ENCODE measurements at regions not wholly inside any gene's neighbourhood (a gene's known extent, or its start where the extent isn't known, plus 50 kb on each side); places are given as distances from the start of the nearest gene placed in this dataset.
A peak's percentile ranks its signal among the peaks of the same experiment; 100 is the strongest.
"Not testable (repeated sequence)": the region's sequence is repeated elsewhere in the genome, so short reads cannot be mapped to it uniquely, and the experiment has no call there.

DNA sequence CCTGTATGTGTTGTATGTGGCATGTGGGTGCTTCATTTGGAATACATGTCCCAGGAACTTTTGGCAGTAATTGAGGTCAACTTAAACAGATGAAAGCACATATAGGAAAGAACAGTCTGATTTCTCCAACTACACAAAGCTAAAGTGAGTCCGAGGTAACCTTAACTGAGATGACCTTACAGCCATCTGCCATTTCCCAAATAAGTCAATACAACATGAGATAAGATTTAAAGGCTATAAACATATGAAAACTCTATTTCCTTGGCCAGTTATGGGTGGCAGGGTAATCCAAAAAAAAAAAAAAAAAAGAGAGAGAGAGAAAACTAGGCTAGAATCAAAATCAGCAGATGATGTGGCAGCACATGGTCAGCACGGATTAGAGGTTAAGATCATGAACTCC is 1068.3 kb downstream of the KHDRBS2 start:
- no peak overlapping the region for H3K4me3 ChIP-seq
- H3K4me1 ChIP-seq = no peaks in the 10 kb centered on the region
- no peaks in the 10 kb centered on the region for H3K27me3 ChIP-seq
- no peaks in the 10 kb centered on the region for H3K36me3 ChIP-seq
- H3K4me2 ChIP-seq = no peak overlapping the region
- no peaks in the 10 kb centered on the region for H4K20me1 ChIP-seq
- H3K9me3 ChIP-seq (replicated peaks in 1 of 11) = peaks cover 0 to 4% (median 0%) of the 10 kb centered on the region in 11 experiments; a peak in 5 of 22 replicates
- no peak overlapping the region for H3K27ac ChIP-seq
- TF ChIP-seq Cebpa-rat (IDR thresholded peaks at IDR 0.05) = no peak
- no peak overlapping the region for H3K9ac ChIP-seq

DNA sequence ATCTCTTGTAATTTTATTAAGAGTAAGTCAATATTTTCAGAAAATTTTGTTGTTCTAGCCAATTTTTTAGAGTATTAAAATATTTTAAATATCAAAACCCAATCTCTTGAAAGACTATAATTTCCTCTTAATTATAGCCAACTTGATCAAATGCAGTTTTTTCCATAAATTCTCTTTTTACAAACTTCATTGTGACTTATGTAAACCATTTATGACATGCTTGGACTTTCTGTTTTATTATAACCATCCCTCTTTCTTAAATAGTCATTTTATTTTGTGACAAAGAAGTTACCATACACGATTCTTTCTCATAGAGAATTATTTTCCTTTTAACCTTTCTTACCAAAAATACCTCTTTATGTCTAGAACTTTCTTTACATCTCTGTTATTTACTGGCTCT is 1075.5 kb downstream of the KHDRBS2 start:
- Histone ChIP-seq H3K27me3 (no peaks in the 10 kb centered on the region), H3K4me1 (no peaks in the 10 kb centered on the region), H3K4me3 (no peak overlapping the region), H3K9ac (no peak overlapping the region), H3K27ac (no peak overlapping the region), H3K4me2 (no peak overlapping the region), H3K9me3 (replicated peaks in 1 of 11) (peaks cover 18 to 49% (median 32%) of the 10 kb centered on the region in 11 experiments), H4K20me1 (no peaks in the 10 kb centered on the region), H3K36me3 (no peaks in the 10 kb centered on the region)
- TF ChIP-seq Cebpa-rat (IDR thresholded peaks at IDR 0.05) = no peak

DNA sequence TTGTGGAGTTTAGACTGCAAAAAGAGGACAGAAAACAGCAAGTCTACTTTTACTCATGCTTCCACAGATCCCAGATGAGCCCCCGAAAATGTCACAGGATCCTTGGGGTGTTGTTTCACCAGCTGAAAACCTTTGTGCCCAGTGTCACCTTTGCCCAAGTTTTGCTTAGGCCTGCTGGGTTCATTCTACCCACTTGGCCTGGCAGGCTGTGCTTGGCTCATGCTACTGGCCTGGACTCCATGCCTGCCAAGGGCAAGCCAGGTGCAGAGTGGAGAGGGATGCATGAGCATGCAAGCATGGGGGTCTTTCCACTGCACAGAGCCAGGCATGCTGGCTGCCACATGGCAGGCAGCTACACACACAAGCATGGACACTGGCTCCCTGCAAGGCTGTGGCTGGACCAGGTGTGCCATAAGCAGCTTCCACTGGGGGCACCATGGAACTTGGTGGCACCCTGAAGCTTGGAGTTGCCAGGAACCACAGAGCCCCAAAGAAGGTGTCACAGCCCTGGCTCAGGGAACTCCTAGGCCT is 1082.0 kb downstream of the KHDRBS2 start:
- Histone ChIP-seq H3K9ac (no peak overlapping the region), H3K36me3 (no peaks in the 10 kb centered on the region), H3K27me3 (no peaks in the 10 kb centered on the region), H3K4me2 (no peak overlapping the region), H3K4me3 (no peak overlapping the region), H3K27ac (no peak overlapping the region), H3K9me3 (replicated peaks in 1 of 11) (peaks cover 19 to 45% (median 33%) of the 10 kb centered on the region in 11 experiments; a peak in 21 of 22 replicates), H4K20me1 (no peaks in the 10 kb centered on the region), H3K4me1 (no peaks in the 10 kb centered on the region)
- no peak for TF ChIP-seq Cebpa-rat (IDR thresholded peaks at IDR 0.05)

DNA sequence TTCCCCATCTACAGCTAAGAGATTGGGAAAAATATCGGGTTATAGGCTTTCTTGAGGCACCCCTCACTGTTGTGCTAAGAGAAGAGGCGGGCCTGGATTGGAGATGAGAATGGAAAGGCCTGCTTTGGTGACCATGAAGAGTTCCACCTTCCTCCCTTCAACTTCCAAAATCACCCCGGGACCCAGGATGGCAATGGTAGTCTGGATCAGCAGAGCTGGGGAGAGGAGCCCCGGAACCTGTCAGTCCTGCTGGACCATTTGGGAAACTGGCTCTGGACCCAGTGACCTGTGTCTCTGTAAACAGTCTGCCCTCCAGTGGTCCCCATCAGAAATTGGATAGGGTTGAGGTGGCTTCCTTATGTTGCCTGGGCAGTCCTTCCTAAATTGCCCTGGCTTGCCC is 1085.6 kb downstream of the KHDRBS2 start:
- H3K27me3 ChIP-seq = no peaks in the 10 kb centered on the region
- H3K4me3 ChIP-seq = no peak overlapping the region
- no peak for TF ChIP-seq Cebpa-rat (IDR thresholded peaks at IDR 0.05)
- no peaks in the 10 kb centered on the region for H4K20me1 ChIP-seq
- no peaks in the 10 kb centered on the region for H3K36me3 ChIP-seq
- H3K27ac ChIP-seq = no peak overlapping the region
- no peak overlapping the region for H3K4me2 ChIP-seq
- H3K9ac ChIP-seq = no peak overlapping the region
- peaks cover 7 to 46% (median 25%) of the 10 kb centered on the region in 11 experiments; a peak in 17 of 22 replicates for H3K9me3 ChIP-seq (replicated peaks in 1 of 11)
- H3K4me1 ChIP-seq = no peaks in the 10 kb centered on the region; a peak in 1 of 20 replicates

DNA sequence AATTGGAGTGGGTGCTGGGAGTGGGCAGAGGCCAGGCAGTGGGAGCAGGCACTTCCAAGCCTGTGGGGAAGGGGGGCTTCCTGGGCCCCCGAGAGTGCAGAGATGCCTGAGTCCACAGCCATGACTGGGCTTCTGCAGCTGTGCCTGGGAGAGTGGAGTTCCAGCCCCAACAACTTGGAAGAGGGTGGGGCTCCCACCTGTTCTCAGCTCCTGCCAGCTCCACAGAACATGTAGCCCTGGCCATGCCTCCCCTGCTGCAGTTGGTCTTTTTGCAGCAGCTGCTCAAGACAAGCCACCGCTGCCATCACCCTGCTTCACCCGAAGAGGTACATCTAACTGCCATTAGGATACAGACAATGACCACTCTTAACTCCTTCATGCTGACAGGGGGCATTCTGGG is 1092.3 kb downstream of the KHDRBS2 start:
- Histone ChIP-seq H3K36me3 (no peaks in the 10 kb centered on the region), H3K4me3 (no peak overlapping the region), H3K27me3 (no peaks in the 10 kb centered on the region), H3K9me3 (replicated peaks in 1 of 11) (peaks cover 0 to 26% (median 6%) of the 10 kb centered on the region in 11 experiments; a peak in 11 of 22 replicates), H4K20me1 (no peaks in the 10 kb centered on the region), H3K4me1 (peaks cover 10 to 15% (median 13%) of the 10 kb centered on the region in 10 experiments; a peak in 18 of 20 replicates), H3K9ac (no peak overlapping the region), H3K4me2 (peak overlapping the region in 4 of 11 experiments; percentile 13 to 45 (median 29); a peak in 5 of 22 replicates), H3K27ac (no peak overlapping the region)
- TF ChIP-seq Cebpa-rat (IDR thresholded peaks at IDR 0.05) = no peak

DNA sequence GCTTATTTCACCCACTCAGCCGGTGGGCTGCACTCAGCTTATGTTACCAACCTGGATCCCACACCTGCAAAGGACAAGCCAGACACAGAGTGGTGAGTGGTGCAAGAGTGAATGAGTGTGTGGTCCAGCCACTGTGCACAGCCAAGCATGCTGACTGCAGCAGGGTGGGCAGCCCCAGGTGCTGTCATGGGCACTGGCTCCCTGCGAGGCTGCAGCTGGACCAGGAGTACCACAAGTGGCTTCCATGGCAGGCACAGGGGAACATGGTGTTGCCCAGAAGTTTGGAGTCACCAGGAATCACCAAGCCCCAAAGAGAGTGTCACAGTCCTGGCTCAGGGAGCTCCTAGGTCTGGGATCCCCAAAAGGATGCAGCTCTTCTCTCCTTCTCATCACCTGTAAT is 1093.4 kb downstream of the KHDRBS2 start:
- peaks cover 0 to 26% (median 6%) of the 10 kb centered on the region in 11 experiments; a peak in 11 of 22 replicates for H3K9me3 ChIP-seq (replicated peaks in 1 of 11)
- no peak overlapping the region for H3K4me2 ChIP-seq
- H3K27ac ChIP-seq = no peak overlapping the region
- no peaks in the 10 kb centered on the region for H3K27me3 ChIP-seq
- no peak overlapping the region for H3K4me3 ChIP-seq
- H3K36me3 ChIP-seq = no peaks in the 10 kb centered on the region
- peaks cover 10 to 15% (median 13%) of the 10 kb centered on the region in 10 experiments; a peak in 18 of 20 replicates for H3K4me1 ChIP-seq
- no peaks in the 10 kb centered on the region for H4K20me1 ChIP-seq
- H3K9ac ChIP-seq = no peak overlapping the region
- no peak for TF ChIP-seq Cebpa-rat (IDR thresholded peaks at IDR 0.05)

DNA sequence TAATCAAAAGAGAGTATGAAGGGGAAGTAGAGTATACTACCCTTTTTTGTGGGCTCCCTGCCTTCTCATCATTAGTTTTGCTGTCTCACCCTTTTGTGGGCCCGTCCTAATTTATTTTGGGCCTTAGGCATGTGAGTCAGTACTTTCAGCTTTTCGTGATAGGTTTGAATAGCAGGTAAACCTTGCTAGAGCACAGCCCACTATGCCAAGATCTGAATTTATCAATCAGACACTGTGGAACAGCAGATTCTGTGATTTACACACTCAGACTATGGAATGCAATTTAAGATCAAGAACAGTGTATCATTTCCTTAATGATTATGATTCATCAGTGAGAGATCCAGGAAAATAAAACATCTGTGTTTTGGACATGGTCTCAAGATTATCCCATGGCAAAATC is 1117.1 kb downstream of the KHDRBS2 start:
- no peaks in the 10 kb centered on the region for H3K36me3 ChIP-seq

DNA sequence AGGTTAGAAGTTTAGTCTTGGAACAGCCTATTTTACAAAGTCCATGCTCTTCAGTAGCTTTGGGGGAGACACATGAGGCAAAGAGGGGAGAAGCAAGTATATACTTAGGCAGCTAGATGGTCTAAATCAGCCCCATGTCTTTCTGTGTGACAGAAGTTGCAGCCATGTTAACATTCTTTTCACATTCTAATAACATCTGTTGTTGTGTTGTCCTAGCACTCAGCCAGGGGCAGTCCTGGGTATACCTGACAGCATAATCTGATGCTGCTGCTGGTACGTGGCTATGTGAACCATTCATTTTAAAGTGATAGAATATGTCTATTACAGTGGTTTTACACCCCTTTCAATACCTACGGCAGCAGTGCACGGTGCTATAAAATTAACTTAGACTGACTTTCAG is 1137.0 kb downstream of the KHDRBS2 start:
- not testable (repeated sequence) for H4K20me1 ChIP-seq; H3K4me3 ChIP-seq; H3K27ac ChIP-seq; H3K4me2 ChIP-seq; H3K36me3 ChIP-seq; H3K4me1 ChIP-seq; H3K9me3 ChIP-seq (replicated peaks in 1 of 11); H3K27me3 ChIP-seq; H3K9ac ChIP-seq

More for the DNA sequence above, 1117.1 kb downstream of the KHDRBS2 start:
- Histone ChIP-seq H3K27me3 (no peaks in the 10 kb centered on the region), H3K4me2 (no peak overlapping the region), H3K9me3 (replicated peaks in 1 of 11) (no peaks in the 10 kb centered on the region), H3K4me1 (no peaks in the 10 kb centered on the region), H3K9ac (no peak overlapping the region), H4K20me1 (no peaks in the 10 kb centered on the region), H3K27ac (no peak overlapping the region), H3K4me3 (no peak overlapping the region)
- TF ChIP-seq Cebpa-rat (IDR thresholded peaks at IDR 0.05) = no peak

DNA sequence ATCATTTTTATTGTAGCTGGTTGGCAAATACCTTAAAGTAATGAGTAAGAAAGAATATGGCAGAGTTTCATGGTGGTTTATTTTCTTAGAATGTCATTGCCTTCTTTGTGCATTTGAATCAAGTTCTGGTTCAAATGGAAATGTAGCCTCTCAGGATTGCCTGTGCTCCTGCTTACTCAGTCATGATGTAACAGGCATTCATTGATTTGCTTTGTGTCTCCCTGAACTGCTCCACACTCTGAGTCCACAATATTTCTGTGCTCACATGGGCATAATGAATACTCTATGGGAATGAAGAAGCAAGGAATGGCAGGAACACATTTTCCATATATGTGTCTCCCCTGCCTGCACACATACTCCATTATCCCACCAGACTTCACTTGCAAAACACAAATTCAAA is 1143.8 kb downstream of the KHDRBS2 start:
- H3K4me1 ChIP-seq; H3K9me3 ChIP-seq (replicated peaks in 1 of 11); H4K20me1 ChIP-seq; H3K36me3 ChIP-seq; H3K4me2 ChIP-seq; H3K9ac ChIP-seq; H3K27ac ChIP-seq; H3K27me3 ChIP-seq; H3K4me3 ChIP-seq: not testable (repeated sequence)

DNA sequence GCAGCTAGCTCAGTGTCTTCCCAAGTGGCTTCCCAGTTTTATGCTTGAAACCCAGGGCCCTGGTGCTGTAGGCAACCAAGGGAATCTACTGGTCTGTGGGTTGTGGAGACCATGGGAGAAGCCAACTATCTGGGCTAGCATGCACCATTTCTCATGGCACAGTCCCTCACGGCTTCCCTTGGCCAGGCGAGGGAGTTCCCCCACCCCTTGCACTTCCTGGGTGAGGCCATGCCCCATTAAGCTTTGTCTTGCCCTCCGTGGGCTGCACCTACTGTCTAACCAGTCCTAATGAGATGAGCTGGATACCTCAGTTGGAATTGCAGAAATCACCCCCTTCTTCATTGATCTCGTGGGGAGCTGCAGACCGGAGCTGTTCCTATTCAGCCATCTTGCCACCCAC is 1152.0 kb downstream of the KHDRBS2 start:
- H3K9me3 ChIP-seq (replicated peaks in 1 of 11) = no peaks in the 10 kb centered on the region
- no peak overlapping the region for H3K4me3 ChIP-seq
- no peaks in the 10 kb centered on the region for H3K36me3 ChIP-seq
- TF ChIP-seq Cebpa-rat (IDR thresholded peaks at IDR 0.05) = no peak
- H3K4me1 ChIP-seq = no peaks in the 10 kb centered on the region
- H3K27me3 ChIP-seq = no peaks in the 10 kb centered on the region
- H3K4me2 ChIP-seq = no peak overlapping the region
- H4K20me1 ChIP-seq = no peaks in the 10 kb centered on the region
- no peak overlapping the region for H3K27ac ChIP-seq
- H3K9ac ChIP-seq = no peak overlapping the region

DNA sequence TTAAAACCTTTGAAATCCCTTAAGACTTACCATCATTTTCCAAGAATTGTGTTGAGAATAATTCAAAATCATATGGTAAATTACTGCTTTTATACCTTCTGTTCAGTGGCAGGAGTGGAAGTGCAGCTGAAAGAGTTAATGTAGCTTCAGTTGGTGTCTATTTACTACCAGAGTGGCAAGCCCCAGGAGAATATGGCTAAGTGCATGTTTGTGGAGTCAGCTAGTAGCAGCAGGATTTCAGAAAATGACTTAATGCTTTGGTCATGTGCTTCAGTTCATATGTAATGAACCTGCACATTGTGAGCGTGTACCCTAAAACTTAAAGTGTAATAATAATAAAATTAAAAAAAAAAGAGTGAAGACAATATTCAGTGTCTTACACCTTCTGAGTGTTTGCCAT is 1171.8 kb downstream of the KHDRBS2 start:
- Histone ChIP-seq H3K4me2 (peak overlapping the region in 1 of 11 experiments; percentile 16; a peak in 1 of 22 replicates), H3K4me1 (peaks cover 0 to 10% (median 0%) of the 10 kb centered on the region in 10 experiments; a peak in 2 of 20 replicates)
- H3K9ac ChIP-seq; H3K9me3 ChIP-seq (replicated peaks in 1 of 11); H4K20me1 ChIP-seq; H3K4me3 ChIP-seq; H3K27ac ChIP-seq; H3K27me3 ChIP-seq; H3K36me3 ChIP-seq: not testable (repeated sequence)

DNA sequence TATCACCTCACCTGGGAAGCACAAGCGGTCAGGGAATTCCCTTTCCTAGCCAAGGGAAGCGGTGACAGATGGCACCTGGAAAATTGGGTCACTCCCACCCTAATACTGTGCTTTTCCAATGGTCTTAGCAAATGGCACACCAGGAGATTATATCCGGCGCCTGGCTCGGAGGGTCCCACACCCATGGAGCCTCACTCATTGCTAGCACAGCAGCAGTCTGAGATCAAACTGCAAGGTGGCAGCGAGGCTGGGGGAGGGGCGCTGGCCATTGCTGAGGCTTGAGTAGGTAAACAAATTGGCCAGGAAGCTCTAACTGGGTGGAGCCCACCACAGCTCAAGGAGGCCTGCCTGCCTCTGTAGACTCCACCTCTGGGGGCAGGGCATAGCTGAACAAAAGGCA is 1178.1 kb downstream of the KHDRBS2 start:
- H3K27ac ChIP-seq; H3K4me2 ChIP-seq; H3K9me3 ChIP-seq (replicated peaks in 1 of 11); H3K27me3 ChIP-seq; H3K9ac ChIP-seq; H3K4me1 ChIP-seq; H3K36me3 ChIP-seq; H3K4me3 ChIP-seq; H4K20me1 ChIP-seq: not testable (repeated sequence)

DNA sequence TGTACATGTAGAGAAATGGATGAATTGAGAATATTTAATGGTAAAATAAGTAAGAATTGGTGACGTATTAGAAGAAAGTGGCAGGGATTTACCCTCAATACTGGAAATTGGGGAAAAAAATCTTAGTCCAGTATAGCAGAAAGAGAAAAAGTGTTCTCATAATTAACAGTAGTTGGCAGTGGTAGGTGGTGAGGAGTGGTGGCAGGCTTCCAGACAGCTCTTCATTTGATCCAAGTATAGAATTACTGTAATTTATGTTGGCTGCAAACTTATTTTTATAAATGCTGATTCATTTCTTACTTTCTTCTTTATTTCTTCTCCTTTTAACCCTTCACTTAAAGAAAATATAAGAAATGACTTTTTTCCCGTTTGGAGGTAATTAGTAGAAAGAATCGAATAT is 1182.4 kb downstream of the KHDRBS2 start:
- not testable (repeated sequence) for H3K9ac ChIP-seq; H3K36me3 ChIP-seq; H4K20me1 ChIP-seq; H3K4me1 ChIP-seq; H3K4me2 ChIP-seq; H3K9me3 ChIP-seq (replicated peaks in 1 of 11); H3K27ac ChIP-seq; H3K4me3 ChIP-seq; H3K27me3 ChIP-seq
